HG03103 (cell line): ENCODE measurements at regions not wholly inside any gene's neighbourhood (a gene's known extent, or its start where the extent isn't known, plus 50 kb on each side); places are given as distances from the start of the nearest gene placed in this dataset.
A peak's percentile ranks its signal among the peaks of the same experiment; 100 is the strongest.

ENCODE experiments used
- ATAC-seq: cut with Tn5 transposase; IDR thresholded peaks from one replicate; pipeline ENCODE4 v1.9.1; 2021; ENCODE audit warnings: low read depth; ENCODE audit not compliant: unreplicated experiment

DNA sequence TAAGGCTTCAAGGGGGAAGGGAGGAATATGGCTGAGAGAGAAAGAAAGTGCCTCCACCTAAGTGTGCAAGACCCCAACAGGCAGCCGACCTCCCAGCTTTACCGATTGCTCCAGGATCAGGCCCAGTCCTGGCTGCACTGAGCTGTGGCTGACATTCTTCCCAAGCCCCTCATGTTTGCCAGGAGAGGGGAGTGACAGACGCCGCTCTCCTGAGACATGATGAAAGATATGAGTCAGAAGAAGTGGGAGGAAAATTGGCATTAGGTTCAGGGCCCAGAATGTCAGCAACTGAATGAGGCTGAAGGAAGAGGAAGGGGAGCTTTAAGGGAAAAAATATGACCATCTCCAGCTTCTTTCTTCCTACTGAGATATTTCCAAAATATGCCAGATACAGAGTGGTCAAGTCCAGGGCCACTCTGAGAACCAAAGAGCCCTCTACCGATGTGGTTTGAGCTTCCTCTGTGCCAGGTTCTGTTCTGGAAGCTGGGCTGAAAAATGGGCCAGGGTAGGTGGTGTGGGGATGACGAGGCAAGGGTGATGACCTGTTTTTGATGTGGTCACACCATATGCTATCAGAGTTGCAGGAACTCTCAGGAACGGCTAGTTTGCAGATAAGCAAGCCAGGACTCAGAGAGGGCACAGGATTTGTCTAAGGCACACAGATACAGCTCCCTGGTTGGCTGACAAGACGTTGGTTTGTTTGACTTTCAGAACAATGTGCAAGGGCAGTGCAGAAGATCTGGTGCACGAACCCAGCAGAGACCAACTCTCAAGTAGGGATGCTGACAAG lies 176.7 kb downstream of the SOX9 start:
- no peak for ATAC-seq

DNA sequence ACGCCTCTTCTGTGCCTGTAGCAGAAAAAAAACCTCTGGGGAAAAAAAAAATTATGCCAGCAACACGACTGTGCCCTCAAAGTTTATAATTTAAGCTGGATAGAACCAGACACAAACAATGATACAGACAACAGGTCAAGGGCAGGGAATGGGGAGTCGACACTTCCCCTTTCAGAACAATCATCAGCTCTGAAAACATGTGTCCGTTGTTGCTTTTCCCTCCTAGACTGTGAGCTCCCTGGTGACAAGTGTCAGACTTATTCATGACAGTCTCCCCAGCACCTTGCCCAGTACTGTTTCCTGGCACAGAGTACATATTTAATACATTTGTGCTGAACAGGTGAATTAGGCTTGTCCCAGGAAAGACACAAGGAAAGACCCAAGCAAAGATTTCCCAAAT lies 178.3 kb downstream of the SOX9 start:
- no peak for ATAC-seq

DNA sequence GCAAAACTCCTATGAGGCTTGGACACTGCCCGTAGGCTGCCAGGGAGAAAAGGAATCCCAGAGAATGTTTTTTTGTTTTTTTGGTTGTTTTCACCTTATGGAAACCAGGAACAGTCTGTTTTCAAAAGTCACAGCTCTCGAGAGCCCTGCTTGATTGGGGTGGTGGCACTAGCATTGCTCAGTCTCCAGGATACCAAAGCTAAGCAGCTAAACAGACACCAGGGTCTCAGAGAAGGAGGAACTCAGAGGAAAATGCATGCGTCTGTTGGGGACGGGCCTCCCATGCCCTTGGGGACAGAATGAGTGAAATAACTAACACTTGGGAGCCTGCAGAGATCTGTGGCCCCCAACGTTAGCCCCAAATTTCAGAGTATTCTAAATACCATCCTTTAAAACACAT lies 178.8 kb downstream of the SOX9 start:
- ATAC-seq = no peak

DNA sequence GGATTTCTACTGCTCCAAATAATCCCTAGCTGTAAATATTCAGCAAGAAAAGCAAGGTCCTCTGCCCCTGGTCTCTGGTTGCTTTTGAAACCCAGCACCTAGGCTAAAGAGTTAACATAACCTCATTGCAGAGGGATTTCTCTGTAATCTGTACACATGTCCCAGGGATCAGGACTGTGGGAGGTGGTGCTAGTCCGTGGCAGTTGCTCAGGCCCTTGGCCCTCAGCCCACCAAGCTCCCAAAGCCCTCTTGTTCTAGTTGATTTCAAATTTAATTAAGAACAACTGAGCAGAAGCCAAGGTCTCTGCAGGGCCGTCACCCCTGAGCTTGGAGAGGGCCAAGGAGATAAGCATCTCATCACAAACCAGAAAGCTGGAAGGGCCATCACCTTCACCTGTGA lies 181.1 kb downstream of the SOX9 start:
- ATAC-seq = no peak

DNA sequence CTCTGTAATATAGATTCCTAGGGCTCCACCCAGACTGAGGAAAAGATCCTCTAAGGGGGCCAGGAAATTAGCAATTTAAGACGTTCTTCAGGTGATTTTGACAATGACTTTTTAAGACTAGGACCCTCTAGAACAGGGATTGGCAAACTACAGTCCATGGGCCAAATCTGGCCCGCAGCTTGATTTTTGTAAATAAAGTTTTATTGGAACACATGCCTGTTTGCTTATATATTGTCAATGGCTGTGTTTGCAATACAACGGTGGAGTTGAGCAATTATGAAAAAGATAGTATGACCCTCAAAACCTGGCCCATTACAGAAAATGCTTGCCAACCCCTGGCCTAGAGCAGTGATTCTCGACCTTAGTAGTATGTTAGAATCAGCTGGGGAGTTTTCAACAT lies 181.9 kb downstream of the SOX9 start:
- no peak for ATAC-seq

DNA sequence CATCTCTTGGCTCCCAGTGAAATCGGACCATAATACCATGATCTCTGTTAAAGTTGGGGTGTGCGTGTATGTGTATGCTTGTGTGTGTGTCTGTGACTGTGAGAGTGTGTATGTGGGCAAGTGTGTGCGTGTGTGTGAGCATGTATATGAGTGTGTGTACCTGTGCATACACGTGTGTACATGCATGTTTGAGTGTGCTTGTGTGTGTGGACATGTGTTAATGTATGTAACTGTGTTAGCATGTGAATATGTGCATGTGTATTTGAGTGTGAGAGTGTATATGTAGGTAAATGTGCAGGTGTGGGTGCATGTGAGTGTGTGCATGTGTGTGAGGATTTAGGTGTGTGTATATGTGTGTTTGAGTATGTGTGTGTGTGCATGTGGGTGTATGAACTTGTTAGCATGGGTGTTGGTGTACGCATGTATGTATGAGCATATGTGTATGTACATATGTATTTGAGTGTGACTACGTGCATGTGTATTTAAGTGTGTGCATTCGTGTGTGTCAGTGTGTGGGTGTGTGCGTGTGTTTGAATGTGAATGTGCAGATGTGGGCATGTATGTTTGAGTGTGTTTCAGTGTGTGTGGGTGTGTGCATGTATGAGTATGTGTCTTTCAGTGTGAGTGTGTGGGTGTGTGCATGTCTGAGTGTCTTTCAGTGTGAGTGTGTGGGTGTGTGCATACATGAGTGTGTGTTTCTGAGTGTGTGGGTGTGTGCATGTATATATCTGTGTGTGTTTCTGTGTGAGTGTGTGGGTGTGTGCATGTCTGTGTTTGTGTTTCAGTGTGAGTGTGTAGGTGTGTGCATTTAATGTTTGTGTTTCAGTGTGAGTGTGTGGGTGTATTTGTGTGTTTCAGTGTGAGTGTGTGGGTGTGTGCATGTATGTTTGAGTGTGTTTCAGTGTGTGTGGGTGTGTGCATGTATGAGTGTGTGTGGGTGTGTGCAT lies 183.2 kb downstream of the SOX9 start:
- no peak for ATAC-seq

DNA sequence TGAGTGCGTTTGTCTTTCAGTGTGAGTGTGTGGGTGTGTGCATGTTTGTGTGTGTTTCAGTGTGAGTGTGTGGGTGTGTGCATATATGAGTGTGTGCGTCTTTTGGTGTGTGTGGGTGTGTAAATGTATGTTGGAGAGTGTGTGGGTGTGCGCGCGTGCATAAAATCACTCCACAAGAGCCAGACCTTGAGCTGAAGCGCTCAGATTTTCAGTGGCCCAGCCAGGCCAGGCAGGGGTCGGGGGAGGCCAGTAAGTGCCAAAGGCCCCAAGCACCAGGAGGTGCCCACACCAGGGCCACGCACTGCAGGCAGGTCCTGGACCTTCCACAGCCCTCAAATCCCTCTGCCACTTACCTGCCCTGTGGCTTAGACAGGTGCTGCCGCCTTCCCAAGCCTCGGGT lies 184.0 kb downstream of the SOX9 start:
- no peak for ATAC-seq

DNA sequence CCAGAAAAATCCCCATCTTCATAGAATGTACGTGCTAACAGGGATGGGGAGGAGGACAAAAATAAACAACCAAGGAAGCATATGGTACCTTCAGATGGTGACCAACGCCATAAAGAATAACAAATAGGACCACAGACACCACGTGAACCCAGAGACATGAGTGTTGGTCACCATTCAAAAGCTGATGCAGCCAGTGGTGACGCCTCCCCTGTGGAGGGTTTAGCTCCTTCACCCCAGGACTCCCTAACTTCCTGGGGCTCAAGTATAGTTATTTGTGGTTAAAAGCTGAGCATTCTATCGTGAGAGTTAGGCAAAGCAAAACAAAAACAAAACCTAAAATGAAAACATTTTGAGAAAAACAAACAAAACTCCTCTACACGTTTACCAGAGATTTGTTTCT lies 184.7 kb downstream of the SOX9 start:
- ATAC-seq = no peak

DNA sequence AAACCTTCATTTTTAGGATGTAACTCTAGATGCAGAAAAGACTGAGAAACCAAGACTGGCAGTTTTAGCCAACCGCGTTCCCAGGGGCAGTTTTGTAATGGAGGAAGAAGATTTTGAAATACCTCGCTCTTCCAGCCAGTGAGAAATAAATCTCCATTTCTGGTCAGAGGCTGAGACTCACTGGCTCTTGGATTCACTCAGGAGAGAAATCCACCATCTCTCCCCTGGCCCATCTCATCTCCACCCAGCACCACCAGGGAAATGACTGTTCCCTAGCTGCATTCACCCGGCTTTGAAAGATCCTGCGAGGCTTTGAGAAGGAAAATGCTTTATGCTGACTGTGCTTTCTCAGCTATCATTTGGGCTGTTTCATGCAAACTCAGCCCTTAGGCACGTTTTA lies 185.2 kb downstream of the SOX9 start:
- no peak for ATAC-seq

DNA sequence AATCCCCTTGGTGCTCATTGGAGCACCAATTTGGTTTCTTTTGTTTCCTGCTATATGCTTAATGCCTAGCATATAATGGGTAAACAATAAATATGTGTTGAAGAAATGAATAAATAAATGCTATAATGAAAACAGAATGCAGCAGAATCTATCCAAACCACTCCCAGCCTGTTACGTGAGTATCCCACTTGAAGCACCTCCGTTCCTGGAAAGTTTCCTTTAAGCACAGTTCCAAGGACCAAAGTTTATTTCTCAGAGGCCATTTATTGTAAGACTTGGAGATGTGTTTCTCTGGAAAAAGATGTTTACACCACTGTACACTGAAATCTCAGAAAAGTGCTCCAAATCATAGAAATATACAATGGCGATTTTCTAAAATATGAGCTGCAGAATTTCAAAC lies 187.0 kb downstream of the SOX9 start:
- ATAC-seq = no peak

DNA sequence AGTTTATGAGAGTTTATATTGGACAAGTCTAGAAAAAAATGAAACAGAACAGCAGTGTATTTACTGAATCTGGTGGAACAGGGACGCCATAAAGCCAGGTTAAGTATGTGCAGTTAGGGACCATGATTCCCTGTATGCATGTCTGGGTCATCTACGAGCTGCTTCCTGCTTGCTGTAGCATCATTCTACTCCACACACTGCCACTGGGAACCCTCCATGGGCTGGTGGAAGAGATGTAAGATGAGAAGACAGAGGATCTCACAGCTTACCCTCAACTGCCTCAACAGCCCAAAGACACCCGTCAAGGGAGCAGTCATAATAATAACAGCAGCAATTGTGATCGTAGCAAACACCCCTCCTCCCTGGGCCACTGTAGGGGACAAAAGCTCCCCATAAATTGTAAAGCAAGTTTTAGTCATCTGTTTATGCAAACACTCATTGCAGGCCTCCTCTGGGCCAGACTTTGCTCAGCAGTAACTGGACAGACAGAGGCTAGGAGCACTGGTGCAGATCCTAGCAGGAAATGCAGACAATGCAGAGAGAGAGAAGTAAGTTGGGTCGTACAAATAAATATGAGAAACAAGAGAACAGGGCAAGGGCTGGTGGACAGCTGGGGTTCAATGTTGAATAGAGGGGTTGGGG lies 188.0 kb downstream of the SOX9 start:
- no peak for ATAC-seq

DNA sequence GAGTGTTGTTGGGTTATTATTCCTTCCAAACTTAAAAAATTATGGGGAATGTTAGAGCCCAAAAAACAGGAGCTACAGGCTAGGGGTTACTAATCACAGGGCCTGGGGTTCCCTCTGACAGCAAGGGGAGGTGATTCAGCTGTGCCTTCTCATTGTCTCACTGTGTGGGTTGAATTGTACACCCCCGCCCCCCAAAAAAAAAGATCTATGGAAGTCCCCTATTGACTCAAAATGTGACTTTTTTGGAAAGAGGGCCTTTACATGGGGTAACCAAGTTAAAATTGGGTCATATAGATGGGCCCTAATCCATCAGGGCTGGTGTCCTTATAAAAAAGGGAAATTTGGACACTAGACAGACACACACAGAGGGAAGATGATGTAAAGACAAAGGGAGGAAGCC lies 190.2 kb downstream of the SOX9 start:
- ATAC-seq = no peak

DNA sequence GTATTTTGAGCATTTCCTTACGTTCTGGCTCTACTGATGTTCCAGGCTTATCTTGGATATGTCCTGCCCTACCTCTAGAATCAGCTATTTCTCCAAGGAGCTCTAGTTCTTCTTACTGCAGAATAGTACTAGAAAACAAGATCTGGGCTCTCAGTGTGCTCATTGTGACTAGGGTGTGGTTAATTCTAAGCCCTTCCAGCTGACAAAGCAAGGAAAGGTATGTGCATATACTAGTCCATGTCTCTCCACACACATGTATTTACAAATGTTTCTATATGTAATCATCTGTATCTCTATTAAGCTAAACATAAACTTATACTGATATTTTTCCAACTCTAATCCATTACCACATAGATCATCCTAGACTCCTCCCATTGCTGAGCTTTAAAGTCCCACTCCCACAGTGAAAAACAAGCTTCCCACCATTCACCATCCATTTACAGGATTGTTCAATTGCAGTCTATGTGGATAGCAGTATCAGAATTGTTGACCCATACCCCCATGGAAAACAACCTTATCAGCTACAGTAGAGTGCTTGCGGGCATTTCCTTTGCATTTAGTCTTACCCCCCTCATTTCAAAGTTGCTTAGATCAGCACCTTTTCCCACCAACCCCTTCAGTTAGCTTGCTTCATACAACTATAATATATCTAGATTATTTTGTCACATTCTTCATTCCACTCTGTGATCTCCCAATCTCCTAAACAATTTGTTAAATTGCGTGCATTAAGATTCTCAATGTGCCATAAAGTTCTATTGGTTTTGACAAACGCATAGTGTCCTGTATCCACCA lies 194.5 kb downstream of the SOX9 start:
- no peak for ATAC-seq

DNA sequence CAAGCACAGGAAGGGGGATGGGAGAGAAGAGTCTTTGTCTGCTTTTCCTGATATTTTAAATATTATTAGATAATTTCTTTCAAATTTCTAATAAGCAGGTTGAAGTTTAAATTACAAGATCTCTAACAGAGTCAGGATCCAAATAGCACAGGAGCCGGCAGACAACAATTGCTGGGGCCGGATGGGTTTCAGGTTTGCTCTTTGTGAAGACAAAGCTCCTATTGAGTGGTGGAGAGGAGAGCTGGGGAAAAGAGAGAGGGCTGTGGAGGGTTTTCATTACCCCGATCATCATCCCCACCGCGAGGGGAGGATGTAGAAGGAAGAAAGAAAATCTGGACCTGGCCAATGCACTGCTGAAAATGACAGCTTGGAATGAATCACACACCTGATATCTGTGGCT lies 197.3 kb downstream of the SOX9 start:
- ATAC-seq = peak; percentile 8

DNA sequence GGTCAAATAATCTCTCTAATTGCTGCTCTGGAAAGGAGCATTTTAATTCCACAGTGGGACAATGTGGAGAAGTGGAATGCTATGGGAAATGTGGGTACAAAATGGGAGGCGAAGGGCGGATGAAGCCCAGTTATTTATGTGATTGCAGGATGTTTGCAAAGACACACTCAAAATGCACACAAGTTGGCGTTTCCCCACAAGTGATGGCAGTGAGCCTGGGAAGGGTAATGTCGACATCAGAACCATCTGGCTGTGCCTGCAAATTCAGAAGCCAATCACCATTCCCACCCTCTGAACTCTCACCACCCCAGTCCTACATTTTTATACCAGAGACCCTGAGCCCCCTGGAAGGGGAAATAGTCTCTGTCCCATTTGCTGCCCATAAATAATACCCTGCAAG lies 201.1 kb downstream of the SOX9 start:
- no peak for ATAC-seq

DNA sequence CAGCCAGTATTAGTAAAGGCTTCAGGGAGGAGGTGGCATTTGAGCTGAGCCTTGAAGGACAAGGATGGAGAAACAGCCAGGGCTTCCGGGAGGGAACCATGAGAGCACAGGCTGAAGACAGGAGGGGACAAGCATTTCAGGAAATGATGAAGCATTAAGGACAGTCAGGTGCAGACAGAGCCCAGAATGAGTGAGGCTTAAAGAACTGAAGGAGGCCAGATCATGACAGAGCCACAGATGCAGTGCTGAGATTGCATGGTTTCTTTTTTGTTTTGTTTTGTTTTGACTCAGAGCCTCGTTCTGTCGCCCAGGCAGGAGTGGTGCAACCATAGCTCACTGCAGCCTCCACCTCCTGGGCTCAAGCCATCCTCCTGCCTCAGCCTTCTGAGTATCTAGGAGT lies 211.5 kb downstream of the SOX9 start:
- peak; percentile 82 for ATAC-seq

DNA sequence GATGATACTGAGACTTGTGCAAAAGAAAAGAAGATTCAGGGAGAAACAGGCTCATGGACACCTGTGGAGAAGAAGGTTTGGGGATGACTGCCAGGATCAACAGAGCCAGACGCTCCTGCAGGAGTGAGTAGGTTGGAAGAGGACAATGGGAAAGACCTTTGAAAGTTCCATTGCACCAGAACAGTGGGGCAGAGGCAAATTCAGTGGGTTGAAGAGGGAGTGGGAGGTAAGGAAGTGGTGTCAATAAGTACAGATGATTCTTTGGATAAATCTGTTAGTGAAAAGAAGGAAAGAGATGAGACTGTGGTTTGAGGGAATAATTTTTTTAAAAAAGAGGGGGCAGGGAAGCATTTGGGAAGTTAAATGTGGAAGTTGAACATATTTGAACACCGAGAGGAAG lies 212.8 kb downstream of the SOX9 start:
- no peak for ATAC-seq

DNA sequence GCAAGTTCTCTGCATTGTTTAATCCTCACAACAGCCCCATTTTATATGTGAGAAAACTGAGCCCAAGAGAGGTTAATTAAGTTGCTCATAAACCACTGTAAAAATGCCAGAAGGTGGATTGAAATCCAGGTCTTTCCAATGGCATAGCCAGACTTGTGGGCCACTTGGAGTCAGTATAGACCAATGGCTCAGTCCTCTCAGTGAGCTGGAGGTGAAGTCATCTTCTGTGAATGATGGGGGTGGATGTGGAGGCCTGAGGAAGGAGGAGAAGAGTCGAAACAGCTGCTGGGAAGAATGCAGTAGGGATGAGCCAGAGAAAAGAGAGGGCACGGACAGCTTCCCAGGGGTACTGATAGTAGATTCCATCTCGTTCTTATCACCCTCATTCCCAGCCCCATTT lies 213.4 kb downstream of the SOX9 start:
- no peak for ATAC-seq

DNA sequence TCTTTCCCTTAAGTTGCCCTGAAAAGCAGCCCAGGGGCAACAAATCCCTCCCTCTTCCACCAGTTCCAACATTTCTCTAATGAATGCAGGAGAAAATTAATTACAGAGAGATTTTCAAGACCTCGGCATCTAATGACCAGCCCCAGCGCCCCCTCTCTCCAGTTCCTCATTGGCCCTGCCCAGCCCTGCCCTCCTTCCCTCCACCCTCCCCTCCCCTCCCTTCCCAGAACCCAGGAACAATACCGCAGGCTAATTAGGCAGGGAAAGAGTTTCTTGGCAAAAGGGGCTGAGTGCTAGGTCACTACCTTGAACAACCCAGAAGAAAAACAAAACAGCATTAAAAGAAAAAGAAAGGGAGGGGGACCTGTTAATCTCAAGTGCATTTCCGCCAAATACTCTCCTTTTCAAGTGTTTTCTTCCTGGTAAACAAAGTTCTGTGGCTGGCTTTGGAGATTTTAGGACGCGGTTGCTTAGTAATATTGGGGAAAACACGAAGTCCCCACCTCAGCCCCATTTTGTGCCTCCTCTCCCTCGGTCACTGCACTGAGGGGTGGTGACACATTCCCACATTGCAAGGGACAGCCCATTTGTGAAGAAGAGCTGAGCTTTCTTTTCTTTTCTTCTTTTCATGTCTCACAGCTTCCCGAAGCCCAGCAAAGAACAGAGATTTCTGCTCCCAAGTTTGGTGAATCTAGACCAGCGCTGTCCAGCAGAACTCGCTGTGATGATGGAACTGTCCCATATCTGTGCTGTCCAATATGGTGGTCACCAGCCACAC lies 215.4 kb downstream of the SOX9 start:
- no peak for ATAC-seq

DNA sequence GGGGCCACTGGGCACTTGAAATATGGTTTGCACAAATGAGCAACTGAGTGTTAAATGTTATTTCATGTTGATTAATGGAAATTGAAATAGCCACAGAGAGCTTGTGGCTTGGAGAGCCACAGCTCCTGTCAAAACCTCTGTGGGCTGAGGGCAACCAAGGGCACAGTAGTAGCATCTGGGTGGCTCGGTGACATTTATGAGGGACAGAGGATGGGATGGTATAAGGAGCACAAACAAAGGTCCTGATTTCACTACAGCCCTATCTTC lies 215.9 kb downstream of the SOX9 start:
- no peak for ATAC-seq
